HG03095 (cell line): ENCODE measurements at regions not wholly inside any gene's neighbourhood (a gene's known extent, or its start where the extent isn't known, plus 50 kb on each side); places are given as distances from the start of the nearest gene placed in this dataset.
"Not testable (repeated sequence)": the region's sequence is repeated elsewhere in the genome, so short reads cannot be mapped to it uniquely, and the experiment has no call there.

ENCODE experiments used
- ATAC-seq: cut with Tn5 transposase; IDR thresholded peaks from one replicate; pipeline ENCODE4 v1.9.1; 2021; ENCODE audit warnings: moderate library complexity; ENCODE audit not compliant: unreplicated experiment

DNA sequence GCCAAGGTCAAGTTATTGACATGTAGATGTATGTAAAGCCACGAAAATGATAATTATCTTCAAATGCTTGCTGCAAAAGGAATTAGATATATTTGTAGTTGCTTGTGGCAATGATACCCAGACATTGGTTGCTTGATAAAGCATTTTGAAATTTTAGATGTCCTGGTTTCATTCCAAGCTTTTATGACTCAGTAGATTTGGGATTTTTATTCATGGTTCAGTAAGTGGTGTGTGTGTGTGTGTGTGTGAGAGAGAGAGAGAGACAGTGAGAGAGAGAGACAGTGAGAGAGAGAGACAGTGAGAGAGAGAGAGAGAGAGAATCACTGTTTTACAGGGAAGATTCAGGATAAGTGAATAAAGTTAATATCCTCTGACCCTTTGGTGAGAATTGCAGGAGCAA lies 498.2 kb upstream of the C1orf87 start:
- no peak for ATAC-seq

DNA sequence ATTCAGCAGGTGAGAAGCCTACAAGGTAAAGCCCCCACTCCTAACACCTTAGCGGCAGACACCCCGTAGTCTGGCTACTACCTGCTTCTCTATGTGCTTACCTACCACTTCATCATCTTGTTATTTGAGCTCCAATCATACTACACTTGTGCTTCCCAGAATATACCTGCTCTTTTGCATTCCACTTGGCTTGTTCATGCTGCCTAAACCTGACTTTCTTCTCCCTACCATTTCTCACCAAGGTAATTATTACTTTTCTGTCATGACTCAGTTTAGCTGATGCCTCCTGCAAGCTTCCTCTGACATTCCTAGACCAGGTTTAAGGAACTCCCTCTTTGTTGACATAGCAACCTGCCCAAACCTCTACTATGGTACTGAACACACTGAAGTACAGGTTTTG lies 495.6 kb upstream of the C1orf87 start:
- ATAC-seq, result no peak

DNA sequence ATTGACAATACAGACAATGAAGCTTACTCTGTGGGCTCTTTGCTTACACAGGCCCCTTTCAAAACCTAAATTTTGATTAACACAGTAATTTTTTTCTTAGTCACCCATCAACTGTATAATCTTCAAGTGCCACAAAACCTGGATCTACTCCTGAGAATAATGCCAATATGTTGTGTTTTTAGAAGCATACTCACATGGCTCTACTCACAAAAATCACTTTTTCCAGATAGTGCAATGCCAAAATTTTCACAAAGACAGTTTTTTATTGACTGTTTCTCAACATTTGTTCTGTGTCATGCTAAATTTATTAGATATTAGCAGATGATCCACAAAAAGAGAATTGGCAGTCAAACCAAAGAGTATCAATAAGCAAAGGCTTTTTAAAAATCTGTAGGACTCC lies 493.7 kb upstream of the C1orf87 start:
- ATAC-seq, result no peak

DNA sequence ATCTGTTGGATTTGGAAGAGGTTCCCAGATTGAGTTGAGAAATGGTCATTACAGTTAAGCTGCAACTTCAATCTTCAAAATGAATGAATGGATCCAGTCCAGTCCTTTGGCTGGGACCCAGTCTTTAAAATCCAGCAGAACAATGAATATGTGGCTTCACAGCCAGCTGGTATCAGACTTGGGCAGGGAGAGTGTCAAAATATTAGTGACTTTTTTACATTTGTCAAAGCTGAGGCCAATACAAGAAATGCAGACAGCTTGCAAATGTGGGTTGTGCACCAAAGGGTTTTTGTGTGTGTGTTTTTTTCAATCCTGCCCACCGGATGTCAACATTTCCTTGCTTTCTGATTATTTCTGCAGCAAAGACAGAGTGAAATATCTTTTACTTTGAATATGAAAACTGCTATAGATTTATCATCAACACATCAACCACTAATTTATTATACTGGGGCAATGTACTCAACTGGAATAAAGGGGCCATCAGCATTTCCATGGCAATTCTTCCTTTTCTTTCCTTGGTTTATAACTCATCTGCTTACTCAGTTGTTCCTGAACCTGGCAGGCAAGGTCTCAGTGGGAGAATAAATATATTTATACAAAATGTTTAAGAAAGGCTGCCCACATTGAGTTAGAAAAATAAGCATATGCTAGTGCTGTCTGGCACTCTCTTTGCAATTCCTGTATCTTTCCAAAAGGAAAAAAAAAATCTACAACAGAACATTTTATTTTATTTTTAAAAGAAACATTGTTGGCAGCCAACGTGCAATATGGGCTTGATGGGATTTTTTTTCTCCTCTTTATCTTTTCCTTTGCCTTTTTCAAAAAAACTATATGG lies 491.6 kb upstream of the C1orf87 start:
- ATAC-seq, result no peak

DNA sequence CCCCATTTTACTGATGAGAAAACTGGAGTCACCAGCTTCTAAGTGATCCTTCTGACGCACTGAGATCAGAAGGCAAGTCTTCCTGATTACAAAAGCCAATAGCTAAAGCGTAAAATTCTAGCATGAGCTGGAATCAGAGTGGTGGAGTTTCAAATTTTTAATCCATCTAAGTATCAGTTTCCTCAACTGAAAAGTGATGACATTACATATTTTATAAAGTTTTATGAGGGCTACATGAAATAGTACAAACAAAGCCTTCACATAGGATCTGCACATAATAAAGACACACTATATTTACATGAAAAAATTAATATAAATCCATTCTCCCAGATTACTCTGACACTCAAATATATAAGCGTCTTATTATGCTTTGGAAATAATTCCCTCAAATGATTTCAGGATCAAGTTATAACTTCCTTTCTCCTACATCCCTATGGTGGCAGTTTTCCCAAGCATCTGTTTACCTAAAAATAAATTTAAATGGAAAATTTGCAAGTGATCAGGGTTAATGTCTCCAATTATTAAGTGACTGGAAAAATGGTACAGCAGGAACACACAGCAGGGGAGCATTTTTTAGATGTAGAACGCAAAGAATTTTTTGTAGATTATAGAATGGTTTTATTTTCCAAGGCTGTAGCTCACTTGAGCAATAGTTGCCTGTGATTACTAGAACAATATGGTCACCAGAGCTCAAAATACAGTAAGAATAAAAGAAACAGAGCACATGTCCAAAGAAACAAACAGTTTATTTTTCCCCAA lies 490.4 kb upstream of the C1orf87 start:
- ATAC-seq, result no peak

DNA sequence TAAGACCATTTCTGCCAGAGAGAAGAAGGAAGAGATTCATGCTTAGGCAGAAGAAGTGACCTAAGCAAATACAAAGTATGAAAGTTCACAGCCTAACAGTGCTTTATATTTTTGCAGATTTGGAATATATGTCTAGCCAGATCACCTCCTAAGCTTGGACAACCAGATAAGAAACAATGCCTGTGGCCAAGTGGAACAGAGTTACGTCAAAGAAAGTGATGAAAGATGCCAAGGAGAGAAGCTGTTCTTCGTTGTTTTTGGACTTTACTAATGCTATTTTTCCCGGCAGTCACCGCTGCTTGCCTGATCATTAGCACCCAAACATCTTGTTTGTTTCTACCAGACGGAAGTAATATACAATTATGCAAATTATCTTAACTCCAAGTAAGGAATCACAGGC lies 489.2 kb upstream of the C1orf87 start:
- ATAC-seq, result no peak

DNA sequence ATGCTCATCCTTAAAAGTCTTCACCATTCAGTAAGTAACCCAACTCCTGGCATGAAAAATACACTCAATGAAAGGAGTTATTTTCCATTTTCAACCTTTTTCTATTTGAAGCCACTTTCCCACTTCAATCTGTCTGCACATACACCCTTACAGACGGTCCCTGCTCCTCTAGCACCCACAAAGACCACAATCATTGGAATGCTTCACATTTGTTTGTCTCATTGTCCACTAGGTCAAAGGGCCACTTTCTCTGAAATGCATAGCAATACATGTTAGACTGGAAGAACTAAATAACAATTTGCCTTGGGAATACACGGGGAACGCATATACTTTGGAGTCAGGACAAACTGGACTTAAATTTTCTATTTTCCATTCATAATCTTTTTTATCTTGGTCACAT lies 487.1 kb upstream of the C1orf87 start:
- no peak for ATAC-seq

DNA sequence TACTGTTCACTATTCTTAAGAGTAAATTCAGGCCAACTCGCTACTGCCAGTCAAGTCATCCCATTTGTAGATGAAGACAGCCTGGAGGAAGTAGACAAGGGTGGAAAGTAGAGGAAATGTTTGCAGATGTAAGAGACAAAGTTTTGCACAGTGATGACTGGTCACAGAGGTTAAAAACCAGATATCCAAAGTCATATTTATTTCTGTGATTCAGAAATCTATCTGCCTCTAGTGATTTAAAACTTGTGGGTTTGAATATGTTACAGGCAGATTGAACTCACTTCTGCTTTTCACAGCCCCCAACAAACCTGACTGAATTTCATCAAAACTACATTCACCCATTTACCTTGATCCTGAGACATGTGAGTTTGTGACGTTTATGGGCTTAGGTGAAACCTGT lies 484.7 kb upstream of the C1orf87 start:
- no peak for ATAC-seq

DNA sequence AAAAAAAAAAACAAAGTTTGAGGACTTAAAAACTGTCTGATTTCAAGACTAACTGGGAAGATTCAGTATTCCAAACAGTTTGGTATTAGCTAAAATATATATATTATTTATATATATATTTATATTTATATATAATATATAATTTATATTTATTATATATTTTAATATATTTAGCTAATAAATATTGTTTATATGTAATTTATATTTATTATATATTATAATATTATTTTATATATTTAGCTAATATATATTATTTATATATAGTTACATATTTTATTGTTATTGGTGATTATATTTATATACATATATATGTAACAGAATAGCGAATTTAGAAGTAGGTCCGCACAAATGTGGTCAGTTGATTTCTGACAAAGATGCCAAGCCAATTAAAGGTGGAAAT lies 480.2 kb upstream of the C1orf87 start:
- no peak for ATAC-seq

DNA sequence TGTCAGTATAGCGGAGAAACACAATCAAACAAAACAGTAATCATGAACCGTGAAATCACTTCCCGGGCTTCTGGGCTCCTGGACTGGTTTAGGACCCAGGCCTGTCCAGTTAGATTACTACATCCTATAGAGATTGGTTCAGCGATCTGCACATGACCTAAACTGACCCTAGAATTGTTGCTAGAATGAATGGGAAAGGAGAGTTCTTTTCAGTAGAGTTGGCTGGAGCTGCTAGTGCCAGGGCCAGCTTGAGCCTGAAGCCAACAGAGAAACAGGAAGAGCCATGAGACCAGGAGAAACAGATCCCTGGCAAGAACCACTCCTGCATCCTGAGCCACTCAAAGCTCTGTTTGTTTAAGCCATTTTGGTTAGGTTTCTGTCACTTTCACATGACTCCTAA lies 474.3 kb upstream of the C1orf87 start:
- no peak for ATAC-seq

DNA sequence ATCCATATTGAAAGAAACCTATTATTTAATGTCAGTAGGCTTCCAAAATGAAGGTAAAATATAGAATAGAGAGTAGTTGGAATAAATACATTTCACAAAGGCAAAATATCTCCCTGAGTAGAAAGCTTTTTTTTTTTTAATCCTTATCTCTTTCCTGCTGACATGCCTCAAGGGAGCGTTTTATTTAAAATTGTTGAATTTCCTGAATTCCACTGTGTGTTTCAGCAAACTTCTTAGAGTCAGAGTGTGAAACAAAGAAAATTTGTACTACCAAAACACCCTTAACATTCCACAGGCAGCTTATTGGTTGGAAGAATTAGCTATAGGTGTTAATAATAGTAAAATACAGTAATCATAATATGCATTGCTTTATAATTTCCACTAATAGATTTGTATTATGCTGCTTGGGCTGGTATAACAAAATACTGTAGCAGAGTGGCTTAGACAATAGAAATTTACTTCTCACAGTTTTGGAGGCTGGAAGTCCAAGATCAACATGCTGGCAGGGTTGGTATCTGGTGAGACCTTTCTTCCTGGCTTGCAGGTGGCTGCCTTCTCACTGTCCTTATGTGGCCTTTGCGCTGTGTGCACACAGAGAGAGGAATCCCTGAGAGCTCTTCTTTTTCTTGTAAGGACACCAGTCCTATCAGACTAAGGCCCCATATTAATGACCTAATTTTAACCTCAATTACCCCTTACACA lies 468.4 kb upstream of the C1orf87 start:
- ATAC-seq, result no peak

DNA sequence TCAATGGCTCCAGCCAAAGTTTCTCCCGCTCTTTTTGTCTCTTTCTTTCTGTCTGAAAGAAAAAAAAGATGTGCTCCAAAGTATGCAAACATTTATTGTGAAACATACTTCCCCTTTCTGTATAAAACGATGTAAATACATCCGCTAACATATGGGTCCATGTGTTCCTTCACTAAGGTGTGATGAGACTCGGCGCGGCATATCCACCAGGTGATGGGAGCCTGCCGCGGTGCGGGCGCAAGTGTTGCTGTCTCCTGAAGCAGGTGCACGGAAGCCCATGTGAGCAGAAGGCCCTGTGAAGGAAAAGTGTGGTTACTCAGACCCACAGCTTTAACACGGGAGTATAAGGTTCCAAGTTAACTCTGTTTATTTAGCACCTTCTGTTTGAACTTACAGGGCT lies 466.6 kb upstream of the C1orf87 start:
- no peak for ATAC-seq

DNA sequence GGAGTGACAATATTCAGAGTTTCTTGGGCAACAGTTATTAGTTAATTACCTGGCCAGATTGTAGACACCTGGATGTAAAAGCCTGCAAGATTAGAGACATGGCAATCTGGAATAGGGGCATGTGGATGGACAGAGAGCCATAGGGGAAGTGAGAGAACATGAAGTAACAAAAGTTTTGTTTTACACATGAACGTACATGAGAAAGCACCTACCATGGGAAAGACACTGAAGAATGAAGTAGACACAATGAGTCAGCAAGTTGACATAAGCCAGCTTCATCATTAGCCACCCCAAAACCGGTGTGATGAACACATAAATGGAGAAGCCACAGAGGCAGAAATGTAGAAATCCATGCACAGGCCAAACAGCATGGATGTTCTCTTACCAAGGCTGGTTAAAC lies 462.1 kb upstream of the C1orf87 start:
- ATAC-seq, result no peak

DNA sequence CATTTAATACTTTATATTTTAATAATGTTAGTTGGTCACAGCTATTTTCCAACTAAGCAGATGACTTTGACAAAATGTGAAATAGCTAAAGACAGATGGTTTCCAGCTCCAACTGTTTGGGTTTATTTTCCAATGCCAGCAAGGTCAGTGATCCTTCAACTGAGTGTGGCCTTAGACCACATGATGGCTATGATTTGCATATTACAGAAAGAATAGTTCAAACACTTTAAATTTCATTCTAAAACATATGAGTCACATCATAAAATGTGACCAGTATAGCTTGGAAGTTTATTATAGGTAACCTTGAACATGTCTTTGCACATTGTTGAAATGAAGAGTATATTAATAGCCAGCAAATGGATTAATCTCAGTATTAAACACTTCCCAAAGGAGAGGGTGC lies 454.0 kb upstream of the C1orf87 start:
- no peak for ATAC-seq

DNA sequence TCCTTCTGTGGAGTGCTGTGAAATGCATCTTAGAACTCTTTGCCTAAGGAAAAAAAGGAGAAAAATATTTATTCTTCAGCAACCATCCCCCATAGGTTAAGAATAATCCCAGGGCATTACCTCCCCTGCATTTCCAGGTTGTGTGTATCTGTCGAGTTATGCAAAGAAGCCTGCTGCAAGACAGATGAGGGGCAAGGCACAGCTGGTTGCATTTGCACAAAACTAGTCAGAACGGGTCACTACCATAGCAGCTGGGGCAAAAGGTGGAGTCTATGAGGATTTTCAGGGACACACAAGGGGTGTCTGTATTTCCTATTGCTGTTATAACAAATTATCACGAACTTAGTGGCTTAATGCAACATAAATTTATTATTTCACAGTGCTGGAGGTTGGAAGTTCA lies 443.4 kb upstream of the C1orf87 start:
- no peak for ATAC-seq

DNA sequence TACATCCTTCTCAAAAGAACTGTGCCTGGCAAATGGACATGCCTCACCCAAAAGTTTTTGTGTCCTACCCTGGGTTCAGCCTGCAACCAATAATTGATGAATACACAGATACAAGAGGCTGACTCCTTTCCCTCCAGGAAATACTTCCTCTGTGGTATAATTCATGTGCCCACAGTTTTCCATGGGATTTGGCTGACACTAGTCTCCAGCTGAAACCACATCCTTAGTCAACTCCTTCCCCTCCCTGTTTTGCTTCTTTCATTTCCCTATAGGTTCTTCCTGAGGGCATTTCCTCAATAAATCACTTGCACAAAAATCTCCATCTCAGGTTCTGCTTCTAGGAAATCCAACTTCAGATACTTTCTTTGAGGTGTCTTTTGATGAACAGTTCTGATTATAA lies 436.6 kb upstream of the C1orf87 start:
- ATAC-seq, result no peak

DNA sequence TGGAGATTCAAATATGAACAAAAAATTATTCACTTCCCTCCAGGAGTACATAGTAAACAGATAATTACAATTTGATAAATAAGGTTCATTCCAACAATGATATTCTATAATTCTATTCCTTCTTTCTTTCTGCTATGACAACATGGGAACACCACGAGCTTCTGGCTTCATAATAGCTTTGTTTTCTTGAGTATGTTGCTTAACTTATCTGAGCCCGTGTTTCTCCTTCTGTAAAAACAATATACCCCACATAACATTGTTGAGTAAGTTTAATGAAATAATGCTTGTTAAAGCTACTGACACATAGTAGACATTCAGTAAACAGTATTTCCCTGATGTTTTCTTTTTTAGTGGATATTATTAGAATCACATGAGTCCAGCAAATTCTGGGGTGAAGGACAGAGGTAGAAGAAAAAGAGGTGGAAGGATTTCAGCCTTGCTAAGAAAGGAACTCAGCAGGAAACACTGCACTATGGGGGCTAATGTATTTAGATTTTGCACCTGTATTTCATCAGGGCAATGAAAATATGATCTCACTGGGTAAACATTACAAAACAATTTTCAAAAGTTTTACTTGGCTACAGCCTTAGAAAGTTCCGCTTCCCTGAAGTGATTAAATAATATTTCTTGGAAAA lies 430.8 kb upstream of the C1orf87 start:
- ATAC-seq, result no peak

DNA sequence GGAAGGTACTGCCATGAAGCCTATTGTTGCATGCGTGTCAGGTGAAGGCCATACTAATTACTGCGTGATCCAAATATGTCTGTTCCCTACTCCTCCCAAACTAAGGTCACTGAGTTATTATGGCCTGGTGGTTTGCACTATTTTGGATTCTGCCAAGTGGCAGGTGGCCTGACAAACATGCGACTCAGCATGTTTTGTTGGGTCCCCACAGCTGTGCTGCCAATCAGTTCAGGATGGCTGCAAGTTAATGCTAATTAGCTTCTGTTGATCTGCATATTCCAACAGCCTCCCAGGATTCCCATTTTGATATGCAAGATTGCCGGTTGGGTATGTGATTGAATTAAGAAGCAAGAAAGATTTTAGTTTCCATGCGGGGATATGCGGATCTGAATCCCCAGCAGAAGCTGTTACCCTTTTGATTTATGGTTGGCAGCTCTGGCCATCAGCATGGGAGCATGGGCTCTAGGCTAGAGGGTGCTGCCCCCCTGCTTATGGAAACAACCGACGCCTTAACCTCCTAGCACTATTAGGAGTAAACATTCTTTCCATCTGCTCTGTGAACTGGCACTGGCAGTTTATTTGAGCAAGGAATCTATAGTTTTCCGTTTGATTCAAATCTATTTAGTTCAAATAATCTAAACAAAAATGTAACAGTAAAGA lies 429.8 kb upstream of the C1orf87 start:
- ATAC-seq, result no peak

DNA sequence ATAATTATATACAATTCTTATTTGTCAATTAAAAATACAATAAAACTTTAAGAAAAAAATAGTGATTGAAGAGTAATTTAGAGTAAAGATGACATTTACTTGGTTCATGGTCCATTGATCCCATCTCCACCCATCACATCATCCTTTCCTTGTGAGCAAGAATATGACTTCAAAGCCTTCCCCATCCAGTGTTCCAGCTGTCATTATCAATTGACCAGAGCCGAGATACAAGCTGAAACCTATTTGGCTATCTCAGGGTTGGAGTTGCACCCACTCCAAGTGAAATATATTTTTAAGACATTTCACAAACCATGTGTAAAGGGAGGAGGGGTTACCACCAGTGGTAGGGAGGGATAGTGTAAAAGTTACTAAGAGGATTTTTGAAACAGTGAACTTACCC lies 428.9 kb upstream of the C1orf87 start:
- no peak for ATAC-seq

DNA sequence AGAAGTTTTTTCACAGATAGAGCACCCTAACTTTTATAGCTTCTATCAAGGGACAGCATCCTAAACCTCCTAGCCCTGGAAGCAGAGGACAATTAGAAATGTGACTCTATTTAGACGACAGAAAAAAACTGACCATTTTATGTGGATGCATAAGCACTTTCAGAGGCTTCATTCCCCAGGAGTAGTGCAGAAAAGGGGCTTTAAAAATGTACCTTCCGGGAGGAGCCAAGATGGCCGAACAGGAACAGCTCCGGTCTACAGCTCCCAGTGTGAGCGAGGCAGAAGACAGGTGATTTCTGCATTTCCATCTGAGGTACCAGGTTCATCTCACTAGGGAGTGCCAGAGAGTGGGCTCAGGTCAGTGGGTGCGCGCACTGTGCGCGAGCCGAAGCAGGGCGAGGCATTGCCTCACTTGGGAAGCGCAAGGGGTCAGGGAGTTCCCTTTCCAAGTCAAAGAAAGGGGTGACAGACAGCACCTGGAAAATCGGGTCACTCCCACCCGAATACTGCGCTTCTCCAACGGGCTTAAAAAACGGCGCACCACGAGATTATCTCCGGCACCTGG lies 416.4 kb upstream of the C1orf87 start:
- ATAC-seq, result not testable (repeated sequence)

DNA sequence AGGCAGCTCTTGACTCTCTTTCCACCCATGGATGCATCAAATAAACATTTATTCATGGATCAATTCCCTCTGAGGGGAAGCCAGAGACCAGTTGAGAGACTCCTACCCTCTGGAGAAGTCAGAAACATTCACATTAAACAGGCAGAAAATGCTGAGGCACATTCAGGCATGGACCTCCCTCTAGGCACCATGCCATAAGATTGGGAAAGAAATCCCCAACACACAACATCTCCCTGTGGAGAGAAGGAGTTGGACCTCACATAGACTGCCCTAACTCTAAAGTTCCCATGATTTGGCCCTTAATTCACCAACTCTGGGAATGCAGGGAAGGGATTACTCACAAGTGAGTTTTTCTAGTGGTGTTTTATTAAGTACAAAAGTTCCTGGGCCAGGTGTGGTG lies 415.3 kb upstream of the C1orf87 start:
- ATAC-seq, result no peak
